HepG2 (cell line): ENCODE measurements at regions not wholly inside any gene's neighbourhood (a gene's known extent, or its start where the extent isn't known, plus 50 kb on each side); places are given as distances from the start of the nearest gene placed in this dataset.

Experiments
- ATAC-seq: fragments of 200-7000 bp; cut with Tn5 transposase; 3 replicates; pipeline ENCODE4 v1.9.1; 2020; ENCODE audit warnings: mild to moderate bottlenecking, moderate library complexity
- BruUV-seq: library from RNA; stranded (reverse); fragments of 400-500 nt; replicated peaks from 2 replicates; lab custom pipeline; 2021; lab: Mats Ljungman, UMichigan
- CTCF ChIA-PET: fragments of 300-600 bp; formaldehyde crosslinking; extraction: SDS; loops from one replicate; lab custom pipeline; 2021; ENCODE audit warnings: low total read pairs, inconsistent platforms, low intra/inter-chr PET ratio; lab: Yijun Ruan, JAX
- POLR2A ChIA-PET: fragments of 350-600 bp; sonication (Branson Sonifier 250); formaldehyde crosslinking; loops from one replicate; lab custom pipeline; 2020; ENCODE audit warnings: antibody characterized with exemption, inconsistent platforms; lab: Yijun Ruan, JAX
- DNase-seq: peaks from one replicate; pipeline ENCODE4 v3.0.0-alpha.2; 2015; ENCODE audit warnings: low spot score
- FAIRE-seq: peaks from 3 replicates; lab custom pipeline; 2011; peaks lifted over from hg19 to GRCh38; lab: Jason Lieb, UNC
- H2AFZ ChIP-seq: one replicate; pipeline ENCODE4 v1.6.1; 2011; ENCODE audit warnings: low read length, inconsistent platforms
- H3K27ac ChIP-seq: fragments of 300-600 bp; 3 replicates; pipeline ENCODE4 v1.8.0; 2011; ENCODE audit warnings: mixed run types, mild to moderate bottlenecking, mixed read lengths, low read length, inconsistent platforms; ENCODE audit not compliant: insufficient read depth; ENCODE audit errors: extremely low read length
- H3K27me3 ChIP-seq, 2 experiments: fragments of 200-600 bp in 1 of 2; 2 replicates in 1 of 2; 3 replicates in 1 of 2; pipeline versions ENCODE4 v1.6.0 to v1.8.0; 2011; ENCODE audit warnings: low read length in 2 of 2, mild to moderate bottlenecking in 2 of 2, moderate library complexity in 2 of 2, inconsistent platforms in 1 of 2; ENCODE audit not compliant: insufficient read depth in 2 of 2, control insufficient read depth in 1 of 2
- H3K36me3 ChIP-seq, 2 experiments: fragments of 200-600 bp in 1 of 2; replicated peaks in 1 of 2; 2 replicates in 1 of 2; 3 replicates in 1 of 2; pipeline versions ENCODE4 v1.5.1 to v1.8.0; 2011; ENCODE audit warnings: low read length in 2 of 2, inconsistent platforms in 1 of 2; ENCODE audit not compliant: insufficient read depth in 2 of 2, control insufficient read depth in 1 of 2
- H3K4me1 ChIP-seq: 2 replicates; pipeline ENCODE4 v1.5.1; 2012; ENCODE audit warnings: low read length, inconsistent platforms; ENCODE audit not compliant: insufficient read depth
- H3K4me2 ChIP-seq: 2 replicates; pipeline ENCODE4 v1.6.0; 2011; ENCODE audit warnings: low read depth, low read length, inconsistent platforms
- H3K4me3 ChIP-seq, 3 experiments: fragments of 200-600 bp in 1 of 3; sonication (generic), shearing (Covaris generic) in 1 of 3; replicated peaks in 1 of 3; 2 replicates each; pipeline ENCODE4 v1.5.1; 2011 to 2016; ENCODE audit warnings: low read length in 3 of 3, inconsistent platforms in 2 of 3, low read depth in 2 of 3, mild to moderate bottlenecking in 2 of 3, control low read depth in 1 of 3, mixed read lengths in 1 of 3; ENCODE audit not compliant: insufficient read depth in 1 of 3
- H3K79me2 ChIP-seq: one replicate; pipeline ENCODE4 v1.6.1; 2011; ENCODE audit warnings: low read length, inconsistent platforms; ENCODE audit not compliant: insufficient read depth
- H3K9ac ChIP-seq: 2 replicates; pipeline ENCODE4 v1.6.0; 2011; ENCODE audit warnings: mild to moderate bottlenecking, low read depth, low read length, inconsistent platforms; ENCODE audit not compliant: insufficient read depth
- H3K9me3 ChIP-seq: 2 replicates; pipeline ENCODE4 v1.5.1; 2012; ENCODE audit warnings: mild to moderate bottlenecking, low read length
- H4K20me1 ChIP-seq: 2 replicates; pipeline ENCODE4 v1.6.0; 2011; ENCODE audit warnings: inconsistent platforms, mild to moderate bottlenecking, low read length, moderate library complexity; ENCODE audit not compliant: insufficient read depth
- ATF7 ChIP-seq, 2 experiments: fragments of 450-650 bp in 1 of 2; sonication (generic) in 1 of 2; formaldehyde crosslinking in 1 of 2; IDR thresholded peaks; 2 replicates each; pipeline versions ENCODE4 v1.4.0 to v1.6.1; 2016 to 2020; ENCODE audit warnings: antibody characterized with exemption in 1 of 2, mild to moderate bottlenecking in 1 of 2, missing genetic modification reagents in 1 of 2
- FOXA3 ChIP-seq: IDR thresholded peaks from 2 replicates; pipeline ENCODE4 v1.6.1; 2016; ENCODE audit warnings: missing genetic modification reagents, missing compliant biosample characterization
- HNRNPUL1 ChIP-seq: fragments of 200-400 bp; formaldehyde crosslinking; IDR thresholded peaks from 2 replicates; pipeline ENCODE4 v1.6.1; 2017; ENCODE audit warnings: low read depth, mild to moderate bottlenecking, low read length, moderate library complexity
- MTF1 ChIP-seq: sonication (generic); formaldehyde crosslinking; IDR thresholded peaks from 2 replicates; pipeline ENCODE4 v1.5.0; 2020; ENCODE audit warnings: missing genetic modification reagents
- NR2C2 ChIP-seq: sonication (generic); formaldehyde crosslinking; IDR thresholded peaks from 2 replicates; pipeline ENCODE4 v1.4.0; 2020; ENCODE audit warnings: missing genetic modification reagents, mild to moderate bottlenecking, moderate library complexity, borderline replicate concordance
- SMYD3 ChIP-seq: sonication (generic); formaldehyde crosslinking; IDR thresholded peaks from 2 replicates; pipeline ENCODE4 v1.8.1; 2023; ENCODE audit warnings: mild to moderate bottlenecking, missing genetic modification reagents
- TCF7L2 ChIP-seq: IDR thresholded peaks from 2 replicates; pipeline ENCODE4 v1.6.1; 2011; ENCODE audit warnings: mild to moderate bottlenecking, low read depth, low read length, moderate library complexity
- XBP1 ChIP-seq: sonication (generic); formaldehyde crosslinking; IDR thresholded peaks from 2 replicates; pipeline ENCODE4 v1.5.0; 2020; ENCODE audit warnings: missing genetic modification reagents
- ZBTB42 ChIP-seq: sonication (generic); formaldehyde crosslinking; IDR thresholded peaks from 2 replicates; pipeline ENCODE4 v1.5.0; 2020; ENCODE audit warnings: mild to moderate bottlenecking, missing genetic modification reagents
- ZC3H13 ChIP-seq: sonication (generic); formaldehyde crosslinking; IDR thresholded peaks from 2 replicates; pipeline ENCODE4 v1.8.1; 2023; ENCODE audit warnings: mild to moderate bottlenecking, missing genetic modification reagents, moderate library complexity
- ZC3H4 ChIP-seq: sonication (generic); formaldehyde crosslinking; IDR thresholded peaks from 2 replicates; pipeline ENCODE4 v1.4.0; 2020; ENCODE audit warnings: missing genetic modification reagents, borderline replicate concordance
- ZNF382 ChIP-seq: sonication (generic); formaldehyde crosslinking; IDR thresholded peaks from 2 replicates; pipeline ENCODE4 v1.5.0; 2020; ENCODE audit warnings: missing genetic modification reagents, mild to moderate bottlenecking, borderline replicate concordance
- ZNF550 ChIP-seq: sonication (generic); formaldehyde crosslinking; IDR thresholded peaks from 2 replicates; pipeline ENCODE4 v1.4.0; 2020; ENCODE audit warnings: mild to moderate bottlenecking, missing genetic modification reagents, borderline replicate concordance
- ZNF567 ChIP-seq: sonication (generic); formaldehyde crosslinking; IDR thresholded peaks from 2 replicates; pipeline ENCODE4 v1.8.1; 2023; ENCODE audit warnings: mild to moderate bottlenecking, missing genetic modification reagents, borderline replicate concordance
- WGBS: methylation state at CpG from one replicate; pipeline ENCODE4 v1.1.6; 2017; ENCODE audit warnings: low lambda C conversion rate; 5-methylcytosine and 5-hydroxymethylcytosine counted together
- in situ Hi-C: cut with HindIII; loops from 2 replicates; pipeline ENCODE4 v1.10.0; 2017; ENCODE audit warnings: low pct_unique_long_range_greater_than_20kb; ENCODE audit not compliant: extremely low pct_ligation_motif_present
- intact Hi-C: fragments of 100-400 bp; cut with micrococcal nuclease; formaldehyde crosslinking; loops from one replicate; pipeline ENCODE4 v1.10.0; 2022; ENCODE audit not compliant: unreplicated experiment
- TF ChIP-seq, protein P1 (sequence below): sonication (generic); formaldehyde crosslinking; IDR thresholded peaks from 2 replicates; pipeline ENCODE4 v1.4.0; 2020; ENCODE audit warnings: mild to moderate bottlenecking, missing genetic modification reagents, borderline replicate concordance
- TF ChIP-seq, protein P2 (sequence below): sonication (generic); formaldehyde crosslinking; conservative IDR thresholded peaks from 2 replicates; pipeline ENCODE4 v1.4.0; 2020; ENCODE audit warnings: missing genetic modification reagents

DNA sequence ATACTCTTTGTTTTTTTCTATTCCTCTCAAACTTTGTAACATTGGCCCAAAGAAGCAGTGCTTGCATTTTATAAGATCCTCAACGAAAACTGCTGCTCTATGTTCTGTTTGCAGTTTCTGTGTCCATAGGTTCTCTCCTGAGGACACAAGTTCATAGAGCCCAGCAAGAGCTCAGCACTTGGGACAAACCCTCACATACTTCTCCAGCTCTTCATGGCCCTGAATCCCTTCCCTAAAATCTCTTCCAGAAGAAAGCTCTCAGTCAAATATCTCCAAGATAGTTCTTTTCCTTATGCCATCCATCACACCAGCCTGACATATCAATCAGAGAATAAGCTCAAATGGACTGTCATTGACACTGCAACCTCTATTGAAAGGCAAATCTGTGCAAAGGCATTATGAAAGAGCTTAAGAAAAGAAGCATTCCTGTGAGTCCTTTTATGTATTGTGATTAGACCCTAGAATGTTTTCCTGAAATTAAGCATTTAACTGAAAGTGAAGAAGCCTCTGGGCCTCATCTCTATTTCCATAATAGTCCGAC is 405.5 kb downstream of the ANKRD7 start:
- in situ Hi-C loops: no loop called here
- no peak overlapping the region for H3K4me2 ChIP-seq
- H3K36me3 ChIP-seq: no peaks in the 10 kb centered on the region
- no peak overlapping the region for H3K9ac ChIP-seq
- H3K27me3 ChIP-seq: no peaks in the 10 kb centered on the region
- H2AFZ ChIP-seq: no peak overlapping the region
- intact Hi-C loops: no loop called here
- no peaks in the 10 kb centered on the region for H3K79me2 ChIP-seq
- 0% methylated on average over 2 of the region's 2 CpGs for WGBS
- FAIRE-seq: no peak
- CTCF ChIA-PET: no interaction called here
- no TSS peak for BruUV-seq
- peaks cover 5% of the 10 kb centered on the region; the same call in 1 of the 2 replicates for H3K9me3 ChIP-seq
- TF ChIP-seq ZC3H13 (CRISPR knock-in tag): no peak
- no peak for TF ChIP-seq ZNF550 (CRISPR knock-in tag)
- TF ChIP-seq TCF7L2: no peak
- no peak for TF ChIP-seq XBP1 (CRISPR knock-in tag)
- TF ChIP-seq, protein P1, sequence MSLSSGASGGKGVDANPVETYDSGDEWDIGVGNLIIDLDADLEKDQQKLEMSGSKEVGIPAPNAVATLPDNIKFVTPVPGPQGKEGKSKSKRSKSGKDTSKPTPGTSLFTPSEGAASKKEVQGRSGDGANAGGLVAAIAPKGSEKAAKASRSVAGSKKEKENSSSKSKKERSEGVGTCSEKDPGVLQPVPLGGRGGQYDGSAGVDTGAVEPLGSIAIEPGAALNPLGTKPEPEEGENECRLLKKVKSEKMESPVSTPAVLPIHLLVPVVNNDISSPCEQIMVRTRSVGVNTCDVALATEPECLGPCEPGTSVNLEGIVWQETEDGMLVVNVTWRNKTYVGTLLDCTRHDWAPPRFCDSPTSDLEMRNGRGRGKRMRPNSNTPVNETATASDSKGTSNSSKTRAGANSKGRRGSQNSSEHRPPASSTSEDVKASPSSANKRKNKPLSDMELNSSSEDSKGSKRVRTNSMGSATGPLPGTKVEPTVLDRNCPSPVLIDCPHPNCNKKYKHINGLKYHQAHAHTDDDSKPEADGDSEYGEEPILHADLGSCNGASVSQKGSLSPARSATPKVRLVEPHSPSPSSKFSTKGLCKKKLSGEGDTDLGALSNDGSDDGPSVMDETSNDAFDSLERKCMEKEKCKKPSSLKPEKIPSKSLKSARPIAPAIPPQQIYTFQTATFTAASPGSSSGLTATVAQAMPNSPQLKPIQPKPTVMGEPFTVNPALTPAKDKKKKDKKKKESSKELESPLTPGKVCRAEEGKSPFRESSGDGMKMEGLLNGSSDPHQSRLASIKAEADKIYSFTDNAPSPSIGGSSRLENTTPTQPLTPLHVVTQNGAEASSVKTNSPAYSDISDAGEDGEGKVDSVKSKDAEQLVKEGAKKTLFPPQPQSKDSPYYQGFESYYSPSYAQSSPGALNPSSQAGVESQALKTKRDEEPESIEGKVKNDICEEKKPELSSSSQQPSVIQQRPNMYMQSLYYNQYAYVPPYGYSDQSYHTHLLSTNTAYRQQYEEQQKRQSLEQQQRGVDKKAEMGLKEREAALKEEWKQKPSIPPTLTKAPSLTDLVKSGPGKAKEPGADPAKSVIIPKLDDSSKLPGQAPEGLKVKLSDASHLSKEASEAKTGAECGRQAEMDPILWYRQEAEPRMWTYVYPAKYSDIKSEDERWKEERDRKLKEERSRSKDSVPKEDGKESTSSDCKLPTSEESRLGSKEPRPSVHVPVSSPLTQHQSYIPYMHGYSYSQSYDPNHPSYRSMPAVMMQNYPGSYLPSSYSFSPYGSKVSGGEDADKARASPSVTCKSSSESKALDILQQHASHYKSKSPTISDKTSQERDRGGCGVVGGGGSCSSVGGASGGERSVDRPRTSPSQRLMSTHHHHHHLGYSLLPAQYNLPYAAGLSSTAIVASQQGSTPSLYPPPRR (CRISPR knock-in tag): no peak
- TF ChIP-seq HNRNPUL1: no peak
- TF ChIP-seq, protein P2, sequence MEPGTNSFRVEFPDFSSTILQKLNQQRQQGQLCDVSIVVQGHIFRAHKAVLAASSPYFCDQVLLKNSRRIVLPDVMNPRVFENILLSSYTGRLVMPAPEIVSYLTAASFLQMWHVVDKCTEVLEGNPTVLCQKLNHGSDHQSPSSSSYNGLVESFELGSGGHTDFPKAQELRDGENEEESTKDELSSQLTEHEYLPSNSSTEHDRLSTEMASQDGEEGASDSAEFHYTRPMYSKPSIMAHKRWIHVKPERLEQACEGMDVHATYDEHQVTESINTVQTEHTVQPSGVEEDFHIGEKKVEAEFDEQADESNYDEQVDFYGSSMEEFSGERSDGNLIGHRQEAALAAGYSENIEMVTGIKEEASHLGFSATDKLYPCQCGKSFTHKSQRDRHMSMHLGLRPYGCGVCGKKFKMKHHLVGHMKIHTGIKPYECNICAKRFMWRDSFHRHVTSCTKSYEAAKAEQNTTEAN (CRISPR knock-in tag): no peak
- no peak for TF ChIP-seq ZBTB42
- TF ChIP-seq ZNF567 (CRISPR knock-in tag): no peak
- no peak for TF ChIP-seq NR2C2 (CRISPR knock-in tag)
- TF ChIP-seq ATF7 (IDR thresholded peaks at IDR 0.05): no peak
- no peak for TF ChIP-seq ATF7 (CRISPR knock-in tag; IDR thresholded peaks at IDR 0.05)
- no peak for TF ChIP-seq FOXA3 (CRISPR knock-in tag)
- TF ChIP-seq SMYD3 (CRISPR knock-in tag): no peak
- no peak for TF ChIP-seq MTF1 (CRISPR knock-in tag)
- TF ChIP-seq ZNF382 (CRISPR knock-in tag): no peak
- no peak for TF ChIP-seq ZC3H4 (CRISPR knock-in tag)
- TF ChIP-seq, all 625 proteins: peak for 0
- H3K4me1 ChIP-seq: no peaks in the 10 kb centered on the region
- no peak overlapping the region for H3K4me3 ChIP-seq
- POLR2A ChIA-PET: no interaction called here
- DNase-seq (no peak), ATAC-seq (no peak)
- H3K27ac ChIP-seq: no peak overlapping the region
- no peaks in the 10 kb centered on the region for H4K20me1 ChIP-seq
